ENCODE measurements at regions not wholly inside any gene's neighbourhood (a gene's known extent, or its start where the extent isn't known, plus 50 kb on each side); places are given as distances from the start of the nearest gene placed in this dataset.

- H3K4me3 ChIP-seq (ENCODE audit: low read length): no peak overlapping the region
- no peaks in the 10 kb centered on the region for H3K9me3 ChIP-seq (ENCODE audit: low read depth, low read length)
- no peaks in the 10 kb centered on the region for H3K4me1 ChIP-seq (ENCODE audit: insufficient read depth, low read length)
These were observed 972.7 kb upstream of the AGA start for GRCh38 chr4:178414881-178415446.

GRCh38 chr4:178415925-178416324 lies 973.7 kb upstream of the AGA start:
- Histone ChIP-seq H3K4me3 (ENCODE audit: low read length) (no peak overlapping the region), H3K27me3 (ENCODE audit: insufficient read depth, low read length) (no peaks in the 10 kb centered on the region), H3K4me1 (ENCODE audit: insufficient read depth, low read length) (no peaks in the 10 kb centered on the region), H3K9me3 (ENCODE audit: low read depth, low read length) (no peaks in the 10 kb centered on the region)

More at GRCh38 chr4:178414881-178415446, 972.7 kb upstream of the AGA start:
- H3K27me3 ChIP-seq (ENCODE audit: insufficient read depth, low read length): no peaks in the 10 kb centered on the region

DNA sequence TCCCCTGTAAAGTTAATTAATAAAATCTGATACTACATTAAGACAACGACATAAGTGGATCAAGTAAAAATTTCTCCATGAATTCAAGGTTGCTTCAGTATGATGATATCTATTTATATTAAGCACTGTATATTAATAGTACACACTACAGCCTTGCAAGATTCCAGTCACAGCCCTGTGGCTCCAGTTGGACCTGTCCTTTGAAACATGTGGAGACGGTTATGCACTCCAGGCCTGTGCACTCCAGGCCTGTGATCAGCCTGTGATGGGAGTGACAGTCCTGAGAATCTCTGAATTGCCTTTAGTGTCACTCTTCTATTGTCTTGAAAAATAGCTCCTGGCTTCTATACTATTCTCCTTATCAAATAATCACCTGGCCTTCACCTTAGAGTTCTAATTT lies 981.1 kb upstream of the AGA start:
- H3K9me3 ChIP-seq (ENCODE audit: low read depth, low read length): no peaks in the 10 kb centered on the region
- no peaks in the 10 kb centered on the region for H3K4me1 ChIP-seq (ENCODE audit: insufficient read depth, low read length)
- no peak overlapping the region for H3K4me3 ChIP-seq (ENCODE audit: low read length)
- no peaks in the 10 kb centered on the region for H3K27me3 ChIP-seq (ENCODE audit: insufficient read depth, low read length)

DNA sequence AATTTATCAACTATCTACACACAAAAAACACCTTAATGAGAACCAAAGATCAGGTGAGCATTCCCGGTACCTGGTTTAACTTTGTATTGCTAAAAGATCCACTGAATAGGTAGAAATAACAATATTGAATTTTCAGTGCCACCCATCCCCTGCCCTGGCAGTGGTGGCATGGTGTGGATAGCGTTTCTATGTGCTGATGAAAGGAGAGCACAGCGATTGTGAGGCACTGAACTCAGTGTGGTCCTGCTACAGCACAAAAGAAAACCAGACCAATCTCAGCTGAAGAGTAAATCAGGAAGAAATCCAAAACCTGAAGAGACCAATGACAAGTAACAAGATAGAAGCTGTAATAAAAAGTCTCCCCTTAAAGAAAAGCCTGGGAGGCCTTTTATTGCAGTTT lies 984.6 kb upstream of the AGA start:
- no peaks in the 10 kb centered on the region for H3K9me3 ChIP-seq (ENCODE audit: low read depth, low read length)
- H3K4me3 ChIP-seq (ENCODE audit: low read length): no peak overlapping the region
- no peaks in the 10 kb centered on the region for H3K4me1 ChIP-seq (ENCODE audit: insufficient read depth, low read length)
- H3K27me3 ChIP-seq (ENCODE audit: insufficient read depth, low read length): no peaks in the 10 kb centered on the region

DNA sequence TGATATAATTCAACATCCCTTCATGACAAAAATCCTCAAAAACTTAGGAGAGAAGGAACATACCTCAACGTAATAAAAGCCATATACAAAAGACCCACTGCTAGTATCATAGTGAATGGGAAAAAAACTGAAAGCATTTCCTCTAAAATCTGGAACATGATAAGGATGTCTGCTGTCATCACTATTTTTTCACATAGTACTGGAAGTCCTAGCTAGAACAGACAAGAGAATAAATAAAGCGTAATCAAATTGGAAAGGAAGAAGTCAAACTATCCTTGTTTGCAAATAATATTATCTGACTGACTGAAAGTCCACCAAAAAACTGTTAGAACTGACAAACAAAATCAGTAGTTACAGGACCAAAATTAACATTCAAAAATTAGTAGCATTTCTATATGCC lies 985.4 kb upstream of the AGA start:
- no peaks in the 10 kb centered on the region for H3K9me3 ChIP-seq (ENCODE audit: low read depth, low read length)
- no peaks in the 10 kb centered on the region for H3K4me1 ChIP-seq (ENCODE audit: insufficient read depth, low read length)
- no peaks in the 10 kb centered on the region for H3K27me3 ChIP-seq (ENCODE audit: insufficient read depth, low read length)
- H3K4me3 ChIP-seq (ENCODE audit: low read length): no peak overlapping the region

- H3K9me3 ChIP-seq (ENCODE audit: low read depth, low read length): peaks cover 6% of the 10 kb centered on the region
- no peaks in the 10 kb centered on the region for H3K4me1 ChIP-seq (ENCODE audit: insufficient read depth, low read length)
- no peak overlapping the region for H3K4me3 ChIP-seq (ENCODE audit: low read length)
- H3K27me3 ChIP-seq (ENCODE audit: insufficient read depth, low read length): no peaks in the 10 kb centered on the region
These were observed 1006.3 kb upstream of the AGA start for GRCh38 chr4:178448372-178449035.

DNA sequence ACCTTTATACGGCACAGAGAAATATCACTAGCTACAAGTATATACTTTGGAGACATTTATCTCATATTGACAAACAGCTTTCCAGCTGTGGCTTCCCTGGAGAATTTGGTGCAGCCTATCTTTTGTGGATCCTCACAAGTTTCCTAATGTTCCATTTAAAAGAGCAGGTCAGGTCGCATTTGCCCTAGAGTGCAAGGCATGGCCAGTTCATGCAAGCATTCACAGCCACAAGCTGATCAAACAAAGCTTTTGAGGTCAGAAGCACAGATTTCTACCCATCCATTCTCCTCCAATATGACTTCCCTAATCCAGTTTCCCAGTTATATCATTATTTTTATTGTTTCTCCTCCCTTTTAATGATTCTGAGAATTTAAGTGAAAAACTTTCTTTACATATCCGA lies 1008.4 kb upstream of the AGA start:
- H3K4me1 ChIP-seq (ENCODE audit: insufficient read depth, low read length): no peaks in the 10 kb centered on the region
- peaks cover 6% of the 10 kb centered on the region for H3K9me3 ChIP-seq (ENCODE audit: low read depth, low read length)
- H3K4me3 ChIP-seq (ENCODE audit: low read length): no peak overlapping the region
- no peaks in the 10 kb centered on the region for H3K27me3 ChIP-seq (ENCODE audit: insufficient read depth, low read length)

- H3K4me3 ChIP-seq (ENCODE audit: low read length): no peak overlapping the region
- H3K4me1 ChIP-seq (ENCODE audit: insufficient read depth, low read length): no peaks in the 10 kb centered on the region
- H3K27me3 ChIP-seq (ENCODE audit: insufficient read depth, low read length): no peaks in the 10 kb centered on the region
- H3K9me3 ChIP-seq (ENCODE audit: low read depth, low read length): peaks cover 5% of the 10 kb centered on the region
These were observed 1010.8 kb upstream of the AGA start for GRCh38 chr4:178453057-178453456.

DNA sequence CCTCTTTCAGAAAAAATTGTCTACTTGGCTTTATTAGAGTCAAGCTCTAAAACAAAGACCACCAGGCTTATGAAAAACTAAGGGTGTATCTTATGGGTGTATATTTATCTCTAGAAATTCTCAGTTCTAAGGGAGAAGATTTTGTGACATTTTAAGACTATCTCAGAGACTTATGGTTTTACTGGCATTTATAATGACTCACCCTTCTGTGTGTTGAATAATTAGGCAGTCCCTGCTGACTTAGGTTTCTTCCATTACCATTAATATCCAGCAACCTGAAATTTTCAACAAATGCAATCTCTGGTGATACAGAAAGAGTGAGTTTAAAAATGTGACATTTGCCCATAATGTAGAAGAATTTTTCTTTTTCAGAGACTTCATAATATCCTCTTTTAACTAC lies 1015.0 kb upstream of the AGA start:
- no peaks in the 10 kb centered on the region for H3K27me3 ChIP-seq (ENCODE audit: insufficient read depth, low read length)
- no peaks in the 10 kb centered on the region for H3K9me3 ChIP-seq (ENCODE audit: low read depth, low read length)
- H3K4me3 ChIP-seq (ENCODE audit: low read length): no peak overlapping the region
- H3K4me1 ChIP-seq (ENCODE audit: insufficient read depth, low read length): no peaks in the 10 kb centered on the region

DNA sequence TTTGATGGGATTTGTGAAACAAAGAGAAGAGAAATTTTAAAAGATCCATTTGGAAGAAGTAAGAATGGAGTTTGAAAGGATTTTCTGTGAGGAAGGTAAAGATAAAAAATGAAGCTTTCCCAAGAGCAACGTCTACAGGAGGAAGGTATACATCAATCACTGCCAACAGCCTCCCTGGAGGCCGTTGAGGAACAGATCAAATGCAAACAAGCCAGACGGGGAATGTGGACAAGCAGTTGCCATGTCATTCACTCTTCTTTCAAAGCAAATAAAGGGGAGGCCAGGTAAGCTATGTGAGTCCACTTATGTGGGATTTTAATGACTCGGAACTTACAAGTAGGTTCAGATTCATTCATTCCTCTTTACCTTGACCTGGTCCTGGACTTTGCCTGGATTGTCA lies 1020.5 kb upstream of the AGA start:
- Histone ChIP-seq H3K4me1 (ENCODE audit: insufficient read depth, low read length) (no peaks in the 10 kb centered on the region), H3K9me3 (ENCODE audit: low read depth, low read length) (no peaks in the 10 kb centered on the region), H3K4me3 (ENCODE audit: low read length) (no peak overlapping the region), H3K27me3 (ENCODE audit: insufficient read depth, low read length) (no peaks in the 10 kb centered on the region)

DNA sequence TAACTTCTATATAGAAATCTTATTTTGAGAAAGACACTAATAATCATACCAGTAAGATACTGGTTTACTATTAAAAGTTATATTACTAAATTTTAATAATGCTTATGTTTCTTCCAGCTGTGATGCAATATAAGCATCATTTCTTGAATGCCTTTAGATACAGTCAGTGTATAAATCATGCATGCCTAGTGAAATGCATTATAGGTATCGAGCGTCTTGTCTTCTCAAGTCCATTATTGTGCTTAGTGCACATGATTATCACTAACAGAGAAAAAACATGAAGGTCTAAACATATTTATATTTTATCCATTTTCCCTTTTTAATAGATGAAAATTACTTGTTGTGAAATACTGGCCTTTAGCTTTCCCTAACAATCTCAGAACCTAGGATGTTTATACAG lies 1021.5 kb upstream of the AGA start:
- Histone ChIP-seq H3K4me3 (ENCODE audit: low read length) (no peak overlapping the region), H3K27me3 (ENCODE audit: insufficient read depth, low read length) (no peaks in the 10 kb centered on the region), H3K9me3 (ENCODE audit: low read depth, low read length) (no peaks in the 10 kb centered on the region), H3K4me1 (ENCODE audit: insufficient read depth, low read length) (no peaks in the 10 kb centered on the region)

DNA sequence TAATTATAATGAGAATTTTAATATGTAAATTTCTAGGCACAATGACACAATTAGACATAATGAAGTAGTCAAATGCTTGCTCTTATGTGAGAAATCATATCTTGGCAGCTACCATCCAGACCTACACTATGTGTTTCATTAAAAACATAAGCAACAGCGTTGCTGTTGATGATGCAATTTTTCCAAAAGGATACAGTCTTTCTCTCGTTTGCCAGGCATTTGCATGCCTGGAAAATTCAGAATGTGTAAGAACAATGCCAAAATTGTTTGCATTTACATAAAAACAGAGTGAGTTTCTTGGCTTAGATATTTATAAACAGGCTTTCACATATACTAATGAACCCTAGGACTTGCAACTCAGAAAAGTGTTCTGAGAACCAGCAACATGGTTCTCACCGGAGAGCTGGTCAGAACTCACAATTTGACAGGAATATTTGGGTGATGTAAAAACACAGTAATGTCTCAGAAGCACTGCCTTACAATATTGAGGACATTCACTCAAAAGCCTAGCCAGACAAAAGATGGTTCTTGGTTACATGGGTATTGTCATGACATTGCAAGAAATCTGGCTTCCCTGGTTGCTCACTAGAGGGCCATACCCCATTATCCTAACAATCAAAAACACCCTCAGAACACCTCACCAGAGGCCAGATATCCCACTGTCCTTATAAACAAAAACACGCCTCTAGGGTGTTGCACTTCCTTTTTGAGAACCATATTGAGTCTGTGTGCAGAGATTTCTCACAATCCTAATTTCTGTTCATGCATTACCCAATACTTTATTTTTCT lies 1029.0 kb upstream of the AGA start:
- no peaks in the 10 kb centered on the region for H3K27me3 ChIP-seq (ENCODE audit: insufficient read depth, low read length)
- no peaks in the 10 kb centered on the region for H3K4me1 ChIP-seq (ENCODE audit: insufficient read depth, low read length)
- H3K9me3 ChIP-seq (ENCODE audit: low read depth, low read length): no peaks in the 10 kb centered on the region
- H3K4me3 ChIP-seq (ENCODE audit: low read length): no peak overlapping the region

DNA sequence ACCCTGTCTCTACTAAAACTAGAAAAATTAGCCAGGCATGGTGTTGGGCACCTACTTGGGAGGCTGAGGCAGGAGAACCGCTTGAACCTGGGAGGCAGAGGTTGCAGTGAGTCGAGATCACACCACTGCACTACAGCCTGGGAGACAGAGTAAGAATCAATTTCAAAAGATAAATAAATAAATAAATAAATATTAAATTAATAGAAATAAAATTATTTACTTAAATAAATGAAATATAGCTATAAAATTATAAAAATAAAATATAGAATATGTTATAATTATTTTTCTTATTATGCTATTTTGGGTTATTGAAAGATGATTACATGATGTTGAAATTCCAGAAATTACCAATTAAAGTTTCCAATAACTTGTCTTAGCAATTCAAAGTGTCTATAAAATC lies 1029.8 kb upstream of the AGA start:
- Histone ChIP-seq H3K27me3 (ENCODE audit: insufficient read depth, low read length) (no peaks in the 10 kb centered on the region), H3K4me1 (ENCODE audit: insufficient read depth, low read length) (no peaks in the 10 kb centered on the region), H3K4me3 (ENCODE audit: low read length) (no peak overlapping the region), H3K9me3 (ENCODE audit: low read depth, low read length) (no peaks in the 10 kb centered on the region)

GRCh38 chr4:178480105-178480504 lies 1037.9 kb upstream of the AGA start:
- Histone ChIP-seq H3K9me3 (ENCODE audit: low read depth, low read length) (peaks cover 7% of the 10 kb centered on the region), H3K4me1 (ENCODE audit: insufficient read depth, low read length) (no peaks in the 10 kb centered on the region), H3K27me3 (ENCODE audit: insufficient read depth, low read length) (no peaks in the 10 kb centered on the region), H3K4me3 (ENCODE audit: low read length) (no peak overlapping the region)

DNA sequence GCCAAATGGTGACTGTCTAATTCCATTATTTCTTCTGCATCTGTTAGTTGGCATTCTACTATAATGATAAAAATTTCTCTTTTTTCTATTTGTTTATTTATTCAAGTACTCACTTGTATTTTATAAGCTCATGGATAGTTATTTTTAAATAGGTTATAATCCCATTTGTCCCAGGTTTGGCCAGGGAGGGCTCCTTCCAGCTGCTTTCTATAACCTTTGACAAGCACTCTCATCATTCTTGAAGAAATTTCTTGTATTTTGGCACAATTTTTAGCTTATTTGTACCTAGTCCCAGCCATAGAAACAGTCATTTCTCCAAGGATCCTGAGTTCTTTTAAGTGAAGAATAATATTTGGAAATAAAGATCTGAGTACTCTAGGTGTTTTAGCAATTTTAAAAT lies 1038.6 kb upstream of the AGA start:
- no peaks in the 10 kb centered on the region for H3K4me1 ChIP-seq (ENCODE audit: insufficient read depth, low read length)

DNA sequence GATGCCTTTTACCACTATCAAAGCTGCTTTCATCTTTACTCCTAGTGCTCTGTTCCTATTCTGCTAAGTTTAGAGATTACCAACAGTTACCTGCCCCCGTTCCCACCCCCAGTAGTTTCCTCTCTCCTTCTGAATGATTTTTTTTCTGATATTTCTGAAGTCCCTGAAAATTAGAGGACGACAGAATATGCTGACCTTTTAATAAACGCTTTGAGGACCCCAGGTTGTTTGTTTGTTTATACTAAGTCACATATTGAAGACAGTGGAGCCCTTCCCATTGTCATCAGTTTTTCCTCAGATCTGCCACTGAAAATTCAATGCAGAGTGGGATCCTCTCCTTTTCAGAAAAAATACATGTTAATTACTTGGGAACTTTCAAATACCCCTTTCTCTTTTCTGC lies 1039.3 kb upstream of the AGA start:
- H3K27me3 ChIP-seq (ENCODE audit: insufficient read depth, low read length): no peaks in the 10 kb centered on the region
- H3K4me3 ChIP-seq (ENCODE audit: low read length): no peak overlapping the region

More for the DNA sequence above, 1038.6 kb upstream of the AGA start:
- H3K4me3 ChIP-seq (ENCODE audit: low read length): no peak overlapping the region
- H3K27me3 ChIP-seq (ENCODE audit: insufficient read depth, low read length): no peaks in the 10 kb centered on the region
- H3K9me3 ChIP-seq (ENCODE audit: low read depth, low read length): peaks cover 7% of the 10 kb centered on the region

More for the DNA sequence above, 1039.3 kb upstream of the AGA start:
- H3K4me1 ChIP-seq (ENCODE audit: insufficient read depth, low read length): no peaks in the 10 kb centered on the region
- peaks cover 7% of the 10 kb centered on the region for H3K9me3 ChIP-seq (ENCODE audit: low read depth, low read length)
